D341Med (cell line): ENCODE measurements at regions not wholly inside any gene's neighbourhood (a gene's known extent, or its start where the extent isn't known, plus 50 kb on each side); places are given as distances from the start of the nearest gene placed in this dataset.
"Not testable (repeated sequence)": the region's sequence is repeated elsewhere in the genome, so short reads cannot be mapped to it uniquely, and the experiment has no call there.

Source experiments
- DNase-seq: peaks from one replicate; pipeline ENCODE4 v3.0.0; 2012; ENCODE audit warnings: low spot score

DNA sequence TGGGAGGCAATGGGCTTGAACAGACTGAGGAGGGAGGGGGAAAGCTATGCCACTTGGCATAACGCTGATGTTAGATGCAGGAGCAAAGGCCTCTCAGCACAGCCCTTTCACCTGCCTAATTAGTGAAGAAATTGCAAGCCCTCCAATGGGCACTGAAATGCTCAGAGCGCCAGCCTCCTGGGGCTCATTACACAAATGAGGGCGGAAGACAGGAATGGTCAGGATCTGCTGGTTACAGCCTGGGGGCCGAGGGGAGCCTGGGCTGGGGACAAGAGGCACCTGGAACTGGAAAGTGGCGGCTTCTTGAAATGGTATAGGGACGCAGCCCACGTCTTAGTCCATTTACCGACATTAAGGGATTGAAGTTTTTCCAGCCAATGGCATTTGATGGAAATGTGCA, 50.2 kb upstream of the PLET1 start:
- DNase-seq: no peak

- no peak for DNase-seq
Observed at GRCh38 chr11:112315057-112315720, 54.5 kb upstream of the PLET1 start.

- no peak for DNase-seq
Observed at GRCh38 chr11:112315861-112316739, 55.4 kb upstream of the PLET1 start.

- DNase-seq: no peak
Observed at GRCh38 chr11:112316971-112317370, 56.3 kb upstream of the PLET1 start.

DNA sequence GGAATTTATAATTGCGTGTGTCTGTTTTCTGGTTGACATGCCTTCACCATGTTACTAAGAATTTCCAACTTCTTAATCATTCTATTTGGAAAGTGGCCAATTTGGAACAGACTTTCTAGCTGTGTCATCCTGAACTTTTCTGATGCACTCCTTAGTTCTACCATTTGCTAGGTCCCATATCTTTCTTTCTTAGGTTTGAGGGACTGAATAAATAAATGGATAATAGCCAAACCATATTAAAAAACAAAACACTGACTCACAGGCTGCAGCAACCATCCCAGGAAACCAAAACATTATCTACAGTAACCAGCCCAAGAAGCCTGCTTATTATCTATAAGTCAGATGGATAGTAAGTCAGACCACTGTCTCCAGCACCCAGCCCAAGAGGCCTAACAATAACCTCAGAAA, 57.5 kb upstream of the PLET1 start:
- no peak for DNase-seq

- DNase-seq: no peak
Observed at GRCh38 chr11:112318661-112319060, 58.0 kb upstream of the PLET1 start.

DNA sequence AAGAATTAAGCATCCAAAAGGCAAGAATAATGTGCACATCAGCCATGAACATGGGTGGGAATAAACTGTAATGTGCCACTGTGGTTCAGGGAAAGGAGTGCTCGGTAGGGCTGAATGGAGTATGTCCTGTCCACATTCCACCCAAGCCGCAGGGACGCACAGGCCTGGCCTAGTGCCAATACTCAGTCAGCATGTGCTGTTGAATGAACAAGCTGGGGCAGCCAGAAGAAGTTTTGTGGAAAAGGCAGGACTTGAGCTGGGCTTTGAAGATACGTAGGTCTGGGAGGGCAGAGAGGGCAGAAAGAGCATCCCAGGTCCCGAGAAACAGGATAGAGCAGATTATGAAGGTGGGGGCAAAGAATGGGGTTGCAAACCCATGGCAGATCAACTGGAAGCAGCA, 60.0 kb upstream of the PLET1 start:
- no peak for DNase-seq

GRCh38 chr11:112321501-112322172, 61.0 kb upstream of the PLET1 start:
- DNase-seq: peak; percentile 41

DNA sequence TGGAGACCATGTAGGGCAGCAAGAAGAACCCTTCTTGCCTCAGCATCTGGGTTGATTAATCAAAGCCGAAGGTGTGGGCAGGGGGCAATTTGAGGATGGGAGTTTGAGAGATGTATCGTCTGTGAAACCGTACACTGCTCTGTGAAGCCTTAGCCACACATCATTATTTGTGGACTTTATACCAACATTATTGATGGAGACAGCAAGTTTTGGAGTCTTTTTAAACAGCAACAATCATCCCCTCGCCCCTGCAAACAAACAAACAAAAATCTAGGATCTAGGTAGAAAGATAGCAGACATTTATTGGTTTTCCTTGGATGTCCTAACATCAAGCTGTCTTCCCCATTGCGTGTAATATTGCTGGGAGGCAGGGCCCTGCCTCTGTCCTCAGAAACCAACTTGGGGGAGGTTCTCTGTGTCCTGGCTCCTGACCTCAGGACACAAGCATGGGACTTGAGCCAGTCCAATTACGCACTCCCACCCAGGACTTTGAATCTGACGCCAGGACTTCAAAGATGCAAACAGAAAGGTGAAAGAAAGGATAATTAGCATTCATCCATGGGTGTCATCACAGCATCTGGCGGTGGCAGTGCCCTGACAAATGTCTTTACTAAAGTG, 61.6 kb upstream of the PLET1 start:
- DNase-seq: no peak

- DNase-seq: no peak
Observed at GRCh38 chr11:112334381-112334780, 73.7 kb upstream of the PLET1 start.

DNA sequence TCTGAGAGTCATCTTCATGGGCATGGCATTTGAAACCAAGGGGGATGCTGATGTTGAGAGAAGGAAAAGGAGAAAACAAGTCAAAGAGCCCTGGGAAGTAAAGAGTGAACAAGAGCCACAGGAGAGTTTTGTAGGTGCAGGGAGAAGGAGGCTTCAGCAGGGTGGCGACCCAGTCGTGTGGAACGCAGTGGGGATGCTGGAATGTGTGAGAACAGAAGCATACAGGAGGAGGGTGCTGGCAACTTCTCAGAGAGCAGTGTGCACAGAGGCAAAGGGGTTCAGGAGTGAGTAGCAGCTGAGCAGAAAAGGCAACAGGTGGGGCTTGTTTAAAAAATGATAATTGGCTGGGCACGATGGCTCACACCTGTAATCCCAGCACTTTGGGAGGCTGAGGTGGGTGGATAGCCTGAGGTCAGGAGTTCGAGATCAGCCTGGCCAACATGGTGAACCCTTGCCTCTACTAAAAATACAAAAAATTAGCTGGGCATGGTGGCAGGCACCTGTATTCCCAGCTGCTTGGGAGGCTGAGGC, 75.8 kb upstream of the PLET1 start:
- no peak for DNase-seq

DNA sequence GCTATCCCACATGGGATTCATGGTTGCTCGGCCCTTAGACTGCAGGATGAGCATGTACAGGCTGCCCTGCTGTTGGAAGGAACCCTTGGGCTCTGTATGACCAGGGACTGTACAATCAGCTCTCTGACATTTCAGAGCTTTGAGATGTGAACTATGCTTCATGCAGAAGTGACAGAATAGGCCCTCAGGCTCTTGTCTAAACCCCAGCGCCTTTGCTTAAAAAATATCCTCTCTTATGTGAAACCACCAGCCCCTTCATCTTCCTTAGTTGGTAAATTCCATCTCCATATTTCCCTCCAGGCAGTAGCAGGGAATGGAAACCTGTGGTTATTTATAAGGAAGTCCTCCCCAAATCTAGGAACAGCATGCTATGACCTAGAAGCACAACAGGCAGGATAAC, 78.9 kb upstream of the PLET1 start:
- DNase-seq: no peak

DNA sequence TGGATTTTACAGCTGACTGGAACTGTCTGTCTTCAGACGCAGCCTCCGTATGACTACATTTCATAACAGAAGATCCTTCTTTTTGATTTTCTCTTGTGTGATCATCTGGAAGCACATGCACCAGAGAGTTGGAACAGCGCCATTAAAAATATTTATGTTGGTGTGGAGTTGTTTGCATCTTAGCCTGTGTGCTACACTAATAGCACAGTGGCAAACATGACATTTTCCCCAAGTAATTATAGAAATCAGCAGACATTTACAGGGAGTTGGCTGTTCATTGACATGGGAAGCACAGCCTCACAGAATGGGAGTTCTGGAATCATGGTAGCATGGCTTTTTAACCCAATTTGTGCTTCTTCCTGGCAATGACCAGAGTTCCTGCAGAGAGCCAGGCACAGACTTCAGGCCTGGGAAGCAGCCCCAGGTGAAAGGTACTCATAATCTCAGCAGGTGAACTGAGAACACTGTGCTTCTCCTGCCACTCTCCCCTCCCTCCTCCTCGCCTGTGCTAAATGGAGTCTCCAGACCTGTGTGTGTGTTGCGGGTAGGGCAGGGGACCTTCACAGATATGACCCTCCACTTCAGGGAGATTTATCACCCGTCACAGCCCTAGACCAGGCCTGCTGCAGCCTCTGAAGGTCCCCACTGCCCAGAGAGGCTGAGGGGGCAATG, 82.8 kb upstream of the PLET1 start:
- no peak for DNase-seq

GRCh38 chr11:112344040-112344413, 83.4 kb upstream of the PLET1 start:
- no peak for DNase-seq

DNA sequence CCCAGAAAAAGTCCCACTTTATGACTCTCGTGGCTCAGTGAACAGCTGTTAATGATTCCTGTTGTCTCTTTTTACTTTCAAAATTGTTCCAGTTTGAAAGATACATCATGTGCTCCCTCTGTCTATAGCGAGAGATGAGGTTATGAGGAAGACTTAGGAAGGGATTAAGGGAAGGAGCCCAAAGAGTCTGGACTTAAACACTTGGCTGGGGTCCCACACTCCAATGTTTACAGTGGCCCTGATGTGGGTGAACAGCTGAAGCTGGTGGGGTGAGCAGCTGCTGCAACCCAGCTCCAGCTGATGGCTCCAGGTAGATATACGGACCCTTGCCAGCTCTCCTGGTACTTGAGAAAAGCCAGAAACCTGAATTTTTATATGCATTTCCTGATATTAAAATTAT, 84.5 kb upstream of the PLET1 start:
- DNase-seq: no peak

GRCh38 chr11:112345706-112346105, 85.0 kb upstream of the PLET1 start:
- no peak for DNase-seq

GRCh38 chr11:112346586-112346985, 85.9 kb upstream of the PLET1 start:
- no peak for DNase-seq

DNA sequence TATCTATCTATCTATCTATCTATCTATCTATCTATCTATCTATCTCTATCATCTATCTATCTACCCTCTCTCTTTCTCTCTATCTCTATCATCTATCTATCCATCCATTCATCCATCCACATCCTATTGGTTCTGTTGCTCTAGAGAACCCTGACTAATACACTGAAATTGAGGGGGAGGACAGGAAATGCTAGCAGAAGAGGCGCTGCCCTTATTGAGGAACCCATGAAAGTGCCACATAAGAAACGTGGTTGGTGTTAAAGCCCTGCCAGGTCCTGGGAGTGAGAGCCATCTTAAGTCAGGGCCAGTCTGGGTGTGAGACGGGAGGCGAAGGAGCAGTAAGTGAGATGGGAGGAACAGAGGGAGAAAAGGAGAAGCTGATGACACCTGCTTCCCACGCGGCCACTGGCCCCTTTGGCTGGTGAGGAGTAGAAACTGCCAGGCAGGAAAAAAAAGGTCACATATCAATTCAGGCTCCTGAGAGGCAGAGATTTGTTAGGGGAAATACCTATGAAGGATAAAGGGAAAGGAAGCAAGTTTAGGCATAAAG, 87.9 kb upstream of the PLET1 start:
- DNase-seq: no peak

GRCh38 chr11:112351423-112351822, 90.8 kb upstream of the PLET1 start:
- not testable (repeated sequence) for DNase-seq

GRCh38 chr11:112352907-112353306, 92.2 kb upstream of the PLET1 start:
- no peak for DNase-seq

DNA sequence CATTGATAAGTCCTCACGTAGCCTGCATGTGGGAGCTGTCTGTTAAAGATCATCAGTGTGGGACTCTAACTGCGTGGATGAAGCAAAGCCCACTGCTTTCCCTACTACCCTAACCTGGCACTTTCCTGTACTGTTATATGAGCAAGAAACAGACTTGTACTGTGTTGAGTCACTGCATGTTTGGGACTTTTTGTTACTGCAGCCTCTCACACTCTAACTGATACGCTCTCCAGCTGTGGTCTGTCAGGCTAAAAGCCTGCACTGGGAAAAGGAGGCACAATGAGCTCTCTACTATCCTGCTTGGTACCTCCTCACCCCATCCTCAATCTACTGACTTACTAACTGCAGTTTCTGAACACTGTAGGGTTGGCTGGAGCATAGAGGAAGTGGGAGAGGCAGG, 93.7 kb upstream of the PLET1 start:
- no peak for DNase-seq

GRCh38 chr11:112355726-112356125, 95.1 kb upstream of the PLET1 start:
- DNase-seq: peak; percentile 57
